ENCODE measurements at regions not wholly inside any gene's neighbourhood (a gene's known extent, or its start where the extent isn't known, plus 50 kb on each side); places are given as distances from the start of the nearest gene placed in this dataset.

- ATAC-seq, result peak; percentile 55
- TF ChIP-seq PPARA (CRISPR knock-in tag; IDR thresholded peaks at IDR 0.05; ENCODE audit: borderline replicate concordance) (no peak), TSHZ2 (CRISPR knock-in tag; IDR thresholded peaks at IDR 0.05) (no peak), ZFP3 (CRISPR knock-in tag; IDR thresholded peaks at IDR 0.05) (no peak)
- TF ChIP-seq, protein P1, sequence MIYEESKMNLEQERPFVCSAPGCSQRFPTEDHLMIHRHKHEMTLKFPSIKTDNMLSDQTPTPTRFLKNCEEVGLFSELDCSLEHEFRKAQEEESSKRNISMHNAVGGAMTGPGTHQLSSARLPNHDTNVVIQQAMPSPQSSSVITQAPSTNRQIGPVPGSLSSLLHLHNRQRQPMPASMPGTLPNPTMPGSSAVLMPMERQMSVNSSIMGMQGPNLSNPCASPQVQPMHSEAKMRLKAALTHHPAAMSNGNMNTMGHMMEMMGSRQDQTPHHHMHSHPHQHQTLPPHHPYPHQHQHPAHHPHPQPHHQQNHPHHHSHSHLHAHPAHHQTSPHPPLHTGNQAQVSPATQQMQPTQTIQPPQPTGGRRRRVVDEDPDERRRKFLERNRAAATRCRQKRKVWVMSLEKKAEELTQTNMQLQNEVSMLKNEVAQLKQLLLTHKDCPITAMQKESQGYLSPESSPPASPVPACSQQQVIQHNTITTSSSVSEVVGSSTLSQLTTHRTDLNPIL (CRISPR knock-in tag; IDR thresholded peaks at IDR 0.05; ENCODE audit: low read depth), result no peak
- TF ChIP-seq, protein P2, sequence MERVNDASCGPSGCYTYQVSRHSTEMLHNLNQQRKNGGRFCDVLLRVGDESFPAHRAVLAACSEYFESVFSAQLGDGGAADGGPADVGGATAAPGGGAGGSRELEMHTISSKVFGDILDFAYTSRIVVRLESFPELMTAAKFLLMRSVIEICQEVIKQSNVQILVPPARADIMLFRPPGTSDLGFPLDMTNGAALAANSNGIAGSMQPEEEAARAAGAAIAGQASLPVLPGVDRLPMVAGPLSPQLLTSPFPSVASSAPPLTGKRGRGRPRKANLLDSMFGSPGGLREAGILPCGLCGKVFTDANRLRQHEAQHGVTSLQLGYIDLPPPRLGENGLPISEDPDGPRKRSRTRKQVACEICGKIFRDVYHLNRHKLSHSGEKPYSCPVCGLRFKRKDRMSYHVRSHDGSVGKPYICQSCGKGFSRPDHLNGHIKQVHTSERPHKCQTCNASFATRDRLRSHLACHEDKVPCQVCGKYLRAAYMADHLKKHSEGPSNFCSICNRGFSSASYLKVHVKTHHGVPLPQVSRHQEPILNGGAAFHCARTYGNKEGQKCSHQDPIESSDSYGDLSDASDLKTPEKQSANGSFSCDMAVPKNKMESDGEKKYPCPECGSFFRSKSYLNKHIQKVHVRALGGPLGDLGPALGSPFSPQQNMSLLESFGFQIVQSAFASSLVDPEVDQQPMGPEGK (CRISPR knock-in tag; IDR thresholded peaks at IDR 0.05; ENCODE audit: borderline replicate concordance), result no peak
Measured at GRCh38 chr21:39004634-39005501, 178.4 kb downstream of the PSMG1 start.

- TF ChIP-seq OSR1 (CRISPR knock-in tag; IDR thresholded peaks at IDR 0.05) (no peak), POU6F1 (CRISPR knock-in tag; IDR thresholded peaks at IDR 0.05; ENCODE audit: borderline replicate concordance, low read depth) (no peak), PPARA (CRISPR knock-in tag; IDR thresholded peaks at IDR 0.05; ENCODE audit: borderline replicate concordance) (no peak), GLIS3 (CRISPR knock-in tag; IDR thresholded peaks at IDR 0.05) (no peak)
- ATAC-seq, result peak; percentile 18; the same call in 2 of the 3 replicates
Measured at GRCh38 chr21:39003982-39004633, 179.1 kb downstream of the PSMG1 start.

DNA sequence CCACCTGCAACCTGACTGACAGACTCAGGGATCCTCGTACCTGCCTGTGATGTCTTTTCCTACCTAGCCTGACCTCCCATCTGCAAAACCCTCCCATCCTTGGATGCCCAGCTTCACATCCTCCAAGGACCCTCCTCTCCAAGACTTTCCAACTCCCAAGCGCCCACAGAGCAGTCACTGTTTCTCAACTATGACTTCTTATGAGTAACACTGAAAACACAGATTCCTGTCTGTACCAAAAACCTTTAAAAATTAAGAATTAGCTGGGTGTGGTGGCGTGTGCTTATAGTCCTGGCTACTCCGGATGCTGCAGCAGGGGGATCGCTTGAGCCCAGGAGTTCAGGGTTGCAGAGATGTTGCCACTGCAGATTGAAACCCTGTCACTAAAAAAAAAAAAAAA is 181.9 kb downstream of the PSMG1 start:
- no peak for TF ChIP-seq CSRNP3 (CRISPR knock-in tag; IDR thresholded peaks at IDR 0.05)
- TF ChIP-seq PPARA (CRISPR knock-in tag; IDR thresholded peaks at IDR 0.05; ENCODE audit: borderline replicate concordance), result no peak
- ATAC-seq, result no peak

DNA sequence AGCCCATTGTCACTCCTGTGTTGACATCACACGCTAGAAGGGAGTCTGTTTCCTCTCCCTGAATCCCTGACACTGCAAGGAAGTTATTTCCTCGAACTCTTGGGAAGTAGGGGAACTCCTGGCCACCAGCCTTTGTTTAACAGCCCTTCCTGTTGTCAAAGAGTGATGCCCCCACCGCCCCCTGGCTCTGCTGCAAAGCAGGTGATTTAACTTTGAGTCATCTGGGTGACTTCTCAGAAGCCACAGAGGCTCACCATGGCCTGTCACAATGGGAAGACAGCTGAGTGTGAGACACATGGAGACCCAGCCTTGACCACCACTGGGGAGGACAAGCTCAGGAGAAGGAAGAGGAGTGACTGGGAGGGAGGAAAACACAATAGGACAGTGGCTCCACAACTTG is 182.8 kb downstream of the PSMG1 start:
- no peak for ATAC-seq
- no peak for TF ChIP-seq ZFP3 (CRISPR knock-in tag; IDR thresholded peaks at IDR 0.05)
- no peak for TF ChIP-seq ZFP30 (CRISPR knock-in tag; IDR thresholded peaks at IDR 0.05)
- no peak for TF ChIP-seq ARNTL (CRISPR knock-in tag; IDR thresholded peaks at IDR 0.05; ENCODE audit: borderline replicate concordance, low read depth)
- no peak for TF ChIP-seq GLIS3 (CRISPR knock-in tag; IDR thresholded peaks at IDR 0.05)

GRCh38 chr21:38999161-38999560 is 184.1 kb downstream of the PSMG1 start:
- peak; percentile 86 for ATAC-seq
- TF ChIP-seq TSHZ2 (CRISPR knock-in tag; IDR thresholded peaks at IDR 0.05) (no peak), ZC3H10 (CRISPR knock-in tag; IDR thresholded peaks at IDR 0.05) (peak; percentile 41; the same call in 1 of the 2 replicates), ZFP3 (CRISPR knock-in tag; IDR thresholded peaks at IDR 0.05) (no peak), SNAI2 (CRISPR knock-in tag; IDR thresholded peaks at IDR 0.05) (no peak), ISL1 (CRISPR knock-in tag; IDR thresholded peaks at IDR 0.05) (peak; percentile 90), BACH2 (CRISPR knock-in tag; IDR thresholded peaks at IDR 0.05; ENCODE audit: borderline replicate concordance) (no peak), RARB (CRISPR knock-in tag; IDR thresholded peaks at IDR 0.05) (no peak), TCF4 (CRISPR knock-in tag; IDR thresholded peaks at IDR 0.05; ENCODE audit: borderline replicate concordance) (peak; percentile 88), PPARA (CRISPR knock-in tag; IDR thresholded peaks at IDR 0.05; ENCODE audit: borderline replicate concordance) (no peak)
- TF ChIP-seq, protein P2 (CRISPR knock-in tag; IDR thresholded peaks at IDR 0.05; ENCODE audit: borderline replicate concordance), result 0 out of 2 replicates have a peak, but pooled peaks have one; percentile 54
